GM19238 (cell line): ENCODE measurements at regions not wholly inside any gene's neighbourhood (a gene's known extent, or its start where the extent isn't known, plus 50 kb on each side); places are given as distances from the start of the nearest gene placed in this dataset.
"Not testable (repeated sequence)": the region's sequence is repeated elsewhere in the genome, so short reads cannot be mapped to it uniquely, and the experiment has no call there.

Experiments used
- DNase-seq: peaks from one replicate; pipeline ENCODE4 v3.0.0; 2011; ENCODE audit warnings: low spot score; ENCODE audit not compliant: insufficient read length

DNA sequence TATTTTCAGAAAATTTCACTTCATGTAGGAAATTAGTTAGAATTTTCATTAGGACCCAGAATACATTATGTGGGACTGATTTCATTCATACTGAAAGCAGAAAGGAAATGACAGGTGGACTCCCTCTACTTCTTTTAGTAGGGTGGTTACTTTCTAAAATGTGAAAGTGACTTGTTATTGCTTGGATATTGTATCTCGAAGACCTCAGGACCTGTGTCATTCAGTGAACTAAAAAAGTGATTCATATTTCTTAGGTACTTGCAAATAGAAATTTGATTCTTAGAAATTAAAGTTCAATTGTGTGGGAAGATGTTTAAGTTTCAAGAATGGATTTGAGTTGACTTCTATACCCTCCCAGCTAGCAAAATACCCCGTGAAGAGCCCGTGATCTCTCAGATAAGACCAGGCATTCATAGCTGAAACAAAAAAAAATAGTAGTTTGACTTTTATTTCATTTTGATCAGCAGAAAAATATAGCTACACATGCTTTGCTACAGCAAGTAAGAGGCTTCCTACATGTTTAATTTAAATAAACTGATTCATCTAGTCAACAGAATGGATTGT, 1037.1 kb downstream of the GATA3 start:
- no peak for DNase-seq

DNA sequence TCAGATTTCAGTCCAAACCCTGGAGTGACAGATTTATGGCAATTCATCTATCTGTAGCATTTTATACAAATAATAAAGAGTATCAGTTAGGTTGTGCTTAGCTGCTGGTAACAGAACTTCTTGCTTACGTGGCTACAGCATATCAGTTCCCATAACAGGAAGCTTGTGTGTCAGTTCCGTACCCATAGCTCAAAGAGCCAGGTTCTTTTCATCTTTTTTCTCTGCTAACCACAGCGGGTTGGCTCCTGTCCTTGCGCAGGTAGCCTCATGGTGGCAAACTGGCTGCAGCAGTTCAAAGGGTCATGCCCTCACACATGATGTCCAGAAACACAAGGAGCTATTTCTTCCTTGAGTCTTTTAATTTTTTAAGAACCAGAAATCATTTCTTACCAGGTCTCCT, 1041.8 kb downstream of the GATA3 start:
- no peak for DNase-seq

DNA sequence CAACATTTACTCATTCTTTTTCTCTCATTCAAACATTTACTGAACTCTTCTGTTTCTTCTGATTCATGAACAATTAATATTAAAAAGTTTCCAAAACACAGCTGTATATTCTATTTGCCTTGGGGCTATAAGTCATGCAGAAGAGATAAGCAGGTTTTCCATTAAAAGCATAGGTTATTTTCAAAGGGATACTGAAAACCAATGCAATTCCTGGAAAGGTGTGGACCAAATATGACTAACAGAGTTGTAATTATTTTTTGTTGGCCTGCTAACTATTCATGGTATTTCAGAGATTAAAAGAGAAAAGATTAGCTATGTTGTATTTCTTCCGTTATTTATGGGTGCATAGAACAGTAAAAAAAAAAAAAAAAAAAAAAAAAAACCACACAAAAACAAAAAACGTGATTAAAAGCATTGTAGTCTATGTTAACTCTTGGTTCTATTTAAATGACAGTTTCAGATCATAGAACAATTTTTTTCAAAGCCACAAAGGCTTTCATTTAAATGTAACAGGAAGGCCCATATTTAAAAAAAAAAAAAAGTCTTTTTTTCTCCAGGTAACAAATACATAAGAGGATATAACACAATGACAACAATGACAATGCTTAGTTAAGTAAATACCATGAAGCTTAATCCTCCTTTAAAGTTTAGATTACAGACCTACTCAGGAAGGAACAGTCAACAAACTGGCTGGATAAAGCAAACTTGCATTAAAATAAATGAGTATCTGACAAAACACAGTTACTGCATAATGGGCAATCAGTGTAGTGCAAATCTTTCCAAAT, 1042.9 kb downstream of the GATA3 start:
- no peak for DNase-seq

GRCh38 chr10:9097991-9098306, 1043.5 kb downstream of the GATA3 start:
- no peak for DNase-seq

GRCh38 chr10:9102026-9102425, 1047.5 kb downstream of the GATA3 start:
- no peak for DNase-seq

DNA sequence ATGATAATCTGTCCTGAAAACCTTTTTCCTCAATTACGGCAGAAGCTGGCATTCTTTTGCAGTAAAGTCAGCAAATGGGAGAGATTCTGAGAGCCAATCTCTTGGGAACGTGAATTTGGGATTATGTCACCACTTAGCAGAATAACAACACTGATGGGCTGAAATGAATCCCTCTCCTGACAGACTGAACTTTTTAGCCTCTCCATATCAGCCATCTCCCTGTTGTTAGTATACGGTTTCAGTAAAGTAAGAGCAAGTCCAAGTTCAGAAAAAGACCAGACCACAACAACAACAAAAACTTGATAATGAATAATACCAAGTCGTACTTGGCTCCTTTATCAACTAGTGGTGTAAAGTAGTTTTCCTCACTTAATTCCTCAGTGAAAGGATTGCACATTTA, 1048.8 kb downstream of the GATA3 start:
- DNase-seq = no peak

DNA sequence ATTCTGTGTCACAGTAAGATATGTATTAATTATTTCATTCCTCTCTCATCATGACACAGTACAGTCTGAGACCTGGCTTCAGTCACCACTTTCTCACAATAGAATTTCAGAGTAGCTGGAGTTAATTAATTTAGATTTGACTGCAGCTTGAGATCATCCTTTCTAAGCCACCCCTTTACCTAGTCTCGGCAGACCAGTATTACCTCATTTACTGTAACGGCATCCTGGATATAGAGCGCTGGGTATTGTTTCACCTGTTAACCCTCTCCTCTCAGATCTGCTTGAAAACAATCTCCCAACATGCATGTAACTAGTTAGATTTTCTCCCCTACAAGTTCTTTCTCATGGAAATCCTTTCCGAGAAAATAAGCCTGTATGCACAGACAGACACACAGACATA, 1057.5 kb downstream of the GATA3 start:
- DNase-seq = no peak

GRCh38 chr10:9126728-9127127, 1072.2 kb downstream of the GATA3 start:
- no peak for DNase-seq

- DNase-seq = no peak
Measured at GRCh38 chr10:9137368-9137767, 1082.9 kb downstream of the GATA3 start.

- DNase-seq = not testable (repeated sequence)
Measured at GRCh38 chr10:9138829-9139228, 1084.3 kb downstream of the GATA3 start.

DNA sequence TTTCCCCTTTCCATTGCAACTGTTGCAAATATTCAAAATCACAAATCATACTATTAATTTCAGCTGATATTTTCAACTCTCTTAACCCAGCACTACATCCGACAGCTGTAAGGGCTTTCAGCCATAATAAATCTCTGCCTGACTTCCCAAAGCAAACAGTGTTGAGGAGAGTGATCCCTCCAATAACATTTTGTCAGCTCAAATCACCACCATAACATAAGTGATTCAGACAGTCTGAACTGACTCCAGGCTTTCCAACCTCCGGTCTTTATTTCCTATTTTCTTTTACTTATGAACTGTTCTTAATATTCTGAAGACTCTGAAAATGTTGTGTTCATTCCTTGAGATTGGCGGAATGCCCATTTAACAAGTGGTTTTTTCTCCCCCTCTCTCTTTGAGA, 1085.9 kb downstream of the GATA3 start:
- DNase-seq = no peak

GRCh38 chr10:9147475-9147874, 1093.0 kb downstream of the GATA3 start:
- no peak for DNase-seq

DNA sequence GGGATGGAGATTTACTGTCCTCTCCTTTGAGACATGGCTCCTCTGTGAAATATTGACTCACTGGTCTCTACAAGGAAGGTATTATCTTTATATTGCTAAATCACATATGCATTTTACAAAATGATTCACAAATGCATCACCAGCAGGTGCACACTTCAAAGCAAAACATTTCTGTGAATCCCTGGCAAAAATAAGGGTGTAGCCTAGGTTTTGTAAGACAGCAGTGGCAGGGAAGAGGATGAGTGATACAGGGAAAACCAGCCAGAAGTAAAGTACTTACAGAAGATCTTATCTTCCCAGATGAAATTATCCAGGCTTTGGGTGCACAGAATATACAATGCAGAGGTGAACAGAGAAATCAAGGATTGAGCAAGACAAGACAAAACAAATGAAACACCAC, 1094.6 kb downstream of the GATA3 start:
- DNase-seq = no peak

GRCh38 chr10:9153057-9153456, 1098.6 kb downstream of the GATA3 start:
- DNase-seq = not testable (repeated sequence)

GRCh38 chr10:9157656-9158055, 1103.2 kb downstream of the GATA3 start:
- no peak for DNase-seq

GRCh38 chr10:9158675-9159074, 1104.2 kb downstream of the GATA3 start:
- no peak for DNase-seq

- no peak for DNase-seq
Measured at GRCh38 chr10:9160275-9160674, 1105.8 kb downstream of the GATA3 start.

DNA sequence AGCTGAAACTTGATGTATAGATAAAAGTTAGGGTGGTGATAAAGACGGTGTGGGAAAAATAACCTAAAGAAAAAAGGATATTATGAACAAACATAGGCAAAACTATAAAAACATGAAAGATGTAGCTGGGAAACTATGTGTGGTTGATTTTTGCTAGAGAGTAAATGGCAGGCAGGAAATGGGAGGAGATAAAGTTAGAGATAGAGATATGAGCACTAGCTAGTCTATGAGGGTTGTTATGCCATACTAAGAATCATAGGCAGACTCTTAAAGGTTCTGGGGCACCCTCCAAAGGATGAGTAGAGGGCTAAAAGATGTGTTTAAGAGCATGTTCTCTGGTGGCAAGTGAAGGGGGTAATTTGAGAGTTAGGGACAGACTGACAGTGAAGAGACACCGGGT, 1109.2 kb downstream of the GATA3 start:
- DNase-seq = no peak

- no peak for DNase-seq
Measured at GRCh38 chr10:9166770-9167169, 1112.3 kb downstream of the GATA3 start.

GRCh38 chr10:9172276-9172675, 1117.8 kb downstream of the GATA3 start:
- no peak for DNase-seq

DNA sequence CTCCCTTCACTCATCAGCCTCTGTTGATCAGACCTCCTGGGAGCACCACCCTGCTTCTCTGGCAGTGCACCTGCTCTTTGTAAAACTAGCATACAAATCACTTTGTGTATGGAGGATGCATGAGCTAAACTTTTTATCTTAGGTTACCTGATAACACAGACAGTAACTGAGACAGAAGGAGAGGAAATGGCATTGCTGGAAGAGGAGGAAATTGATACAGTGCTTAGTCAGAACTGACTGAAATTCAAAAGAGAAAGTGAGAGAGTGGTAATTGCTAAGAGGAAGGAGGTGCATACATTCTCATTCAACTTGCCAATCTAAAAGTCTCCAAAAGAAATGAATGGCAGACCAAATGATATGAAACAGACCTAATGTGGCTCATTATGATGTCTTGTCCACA, 1120.7 kb downstream of the GATA3 start:
- no peak for DNase-seq

- DNase-seq = not testable (repeated sequence)
Measured at GRCh38 chr10:9183197-9183880, 1128.9 kb downstream of the GATA3 start.
